ENCODE measurements at regions not wholly inside any gene's neighbourhood (a gene's known extent, or its start where the extent isn't known, plus 50 kb on each side); places are given as distances from the start of the nearest gene placed in this dataset.

- in situ Hi-C loops (cut with MboI; ENCODE audit: low sequenced_read_pairs, unreplicated experiment): no loop called here
- DNase-seq (ENCODE audit: low spot score): no peak
- TF ChIP-seq CTCF (IDR thresholded peaks at IDR 0.05; ENCODE audit: borderline replicate concordance, control extremely low read depth, extremely low read depth, insufficient read depth, missing control alignments): no peak
Observed at GRCh38 chr10:59087486-59087885, 89.0 kb upstream of the PHYHIPL start.

GRCh38 chr10:59088912-59089573 is 87.4 kb upstream of the PHYHIPL start:
- in situ Hi-C loops (cut with MboI; ENCODE audit: low sequenced_read_pairs, unreplicated experiment): no loop called here
- no peak for TF ChIP-seq CTCF (IDR thresholded peaks at IDR 0.05; ENCODE audit: borderline replicate concordance, control extremely low read depth, extremely low read depth, insufficient read depth, missing control alignments)
- DNase-seq (ENCODE audit: low spot score): no peak

GRCh38 chr10:59090817-59091622 is 85.4 kb upstream of the PHYHIPL start:
- TF ChIP-seq CTCF (IDR thresholded peaks at IDR 0.05; ENCODE audit: borderline replicate concordance, control extremely low read depth, extremely low read depth, insufficient read depth, missing control alignments): no peak
- no peak for DNase-seq (ENCODE audit: low spot score)
- in situ Hi-C loops (cut with MboI; ENCODE audit: low sequenced_read_pairs, unreplicated experiment): no loop called here

- no peak for DNase-seq (ENCODE audit: low spot score)
- in situ Hi-C loops (cut with MboI; ENCODE audit: low sequenced_read_pairs, unreplicated experiment): no loop called here
- TF ChIP-seq CTCF (IDR thresholded peaks at IDR 0.05; ENCODE audit: borderline replicate concordance, control extremely low read depth, extremely low read depth, insufficient read depth, missing control alignments): no peak
Observed at GRCh38 chr10:59093461-59093860, 83.0 kb upstream of the PHYHIPL start.

- DNase-seq (ENCODE audit: low spot score): no peak
- no peak for TF ChIP-seq CTCF (IDR thresholded peaks at IDR 0.05; ENCODE audit: borderline replicate concordance, control extremely low read depth, extremely low read depth, insufficient read depth, missing control alignments)
- in situ Hi-C loops (cut with MboI; ENCODE audit: low sequenced_read_pairs, unreplicated experiment): no loop called here
Observed at GRCh38 chr10:59096631-59097030, 79.8 kb upstream of the PHYHIPL start.

GRCh38 chr10:59098387-59098786 is 78.1 kb upstream of the PHYHIPL start:
- no peak for DNase-seq (ENCODE audit: low spot score)
- TF ChIP-seq CTCF (IDR thresholded peaks at IDR 0.05; ENCODE audit: borderline replicate concordance, control extremely low read depth, extremely low read depth, insufficient read depth, missing control alignments): no peak
- in situ Hi-C loops (cut with MboI; ENCODE audit: low sequenced_read_pairs, unreplicated experiment): no loop called here
